SK-N-SH treated with all-trans-retinoic acid at 6 μM for 48 hours (cell line): ENCODE measurements at regions not wholly inside any gene's neighbourhood (a gene's known extent, or its start where the extent isn't known, plus 50 kb on each side); places are given as distances from the start of the nearest gene placed in this dataset.

Experiments used
- ATAC-seq: fragments of 200-7000 bp; cut with Tn5 transposase; 3 replicates; pipeline ENCODE4 v1.9.1; 2020; ENCODE audit warnings: mild to moderate bottlenecking, moderate library complexity
- ARNTL ChIP-seq: fragments of 450-650 bp; formaldehyde crosslinking; IDR thresholded peaks from 2 replicates; pipeline ENCODE4 v1.5.0; 2020; ENCODE audit warnings: low read depth, mild to moderate bottlenecking, moderate library complexity, borderline replicate concordance
- CREB5 ChIP-seq: fragments of 250-450 bp; sonication (Bioruptor Pico); IDR thresholded peaks from 2 replicates; pipeline ENCODE4 v1.5.1; 2020; ENCODE audit warnings: low read depth, mild to moderate bottlenecking, moderate library complexity
- ESRRG ChIP-seq: fragments of 250-450 bp; sonication (Bioruptor Pico); IDR thresholded peaks from 2 replicates; pipeline ENCODE4 v1.6.1; 2021; ENCODE audit warnings: mild to moderate bottlenecking
- GLIS3 ChIP-seq: fragments of 250-450 bp; sonication (Bioruptor Pico); IDR thresholded peaks from 2 replicates; pipeline ENCODE4 v1.5.0; 2020; ENCODE audit warnings: mild to moderate bottlenecking, moderate library complexity
- ISL1 ChIP-seq: fragments of 250-450 bp; sonication (Bioruptor Pico); IDR thresholded peaks from 2 replicates; pipeline ENCODE4 v2.1.2; 2022; ENCODE audit warnings: mild to moderate bottlenecking, moderate library complexity
- OSR1 ChIP-seq: fragments of 250-450 bp; sonication (Bioruptor Pico); IDR thresholded peaks from 2 replicates; pipeline ENCODE4 v1.8.0; 2022; ENCODE audit warnings: moderate library complexity, mild to moderate bottlenecking, inconsistent platforms
- POU6F1 ChIP-seq: fragments of 250-450 bp; sonication (Bioruptor Pico); IDR thresholded peaks from 2 replicates; pipeline ENCODE4 v1.8.0; 2021; ENCODE audit warnings: low read depth, mild to moderate bottlenecking, moderate library complexity, borderline replicate concordance
- PPARA ChIP-seq: fragments of 250-450 bp; sonication (Bioruptor Pico); IDR thresholded peaks from 2 replicates; pipeline ENCODE4 v1.5.0; 2020; ENCODE audit warnings: mild to moderate bottlenecking, borderline replicate concordance
- RARB ChIP-seq: fragments of 250-450 bp; sonication (Bioruptor Pico); IDR thresholded peaks from 2 replicates; pipeline ENCODE4 v1.8.0; 2021; ENCODE audit warnings: mild to moderate bottlenecking, moderate library complexity
- SNAI2 ChIP-seq: fragments of 250-450 bp; sonication (Bioruptor Pico); IDR thresholded peaks from 2 replicates; pipeline ENCODE4 v1.5.0; 2020; ENCODE audit warnings: mild to moderate bottlenecking, moderate library complexity
- TCF4 ChIP-seq: fragments of 250-450 bp; sonication (Bioruptor Pico); IDR thresholded peaks from 2 replicates; pipeline ENCODE4 v1.8.0; 2021; ENCODE audit warnings: mild to moderate bottlenecking, moderate library complexity, borderline replicate concordance
- TSHZ2 ChIP-seq: fragments of 250-450 bp; sonication (Bioruptor Pico); IDR thresholded peaks from 2 replicates; pipeline ENCODE4 v1.5.0; 2020; ENCODE audit warnings: mild to moderate bottlenecking, moderate library complexity
- ZFP3 ChIP-seq: fragments of 250-450 bp; sonication (Bioruptor Pico); IDR thresholded peaks from 2 replicates; pipeline ENCODE4 v1.5.0; 2020; ENCODE audit warnings: mild to moderate bottlenecking, moderate library complexity
- ZFP30 ChIP-seq: fragments of 450-650 bp; formaldehyde crosslinking; IDR thresholded peaks from 2 replicates; pipeline ENCODE4 v1.5.0; 2022; ENCODE audit warnings: mild to moderate bottlenecking, moderate library complexity
- ZNF8 ChIP-seq: fragments of 450-650 bp; formaldehyde crosslinking; IDR thresholded peaks from 2 replicates; pipeline ENCODE4 v1.5.0; 2020; ENCODE audit warnings: mild to moderate bottlenecking, moderate library complexity
- TF ChIP-seq, protein P1 (sequence below): fragments of 250-450 bp; sonication (Bioruptor Pico); IDR thresholded peaks from 2 replicates; pipeline ENCODE4 v1.5.1; 2021; ENCODE audit warnings: mild to moderate bottlenecking, moderate library complexity
- TF ChIP-seq, protein P2 (sequence below): fragments of 250-450 bp; sonication (Bioruptor Pico); IDR thresholded peaks from 2 replicates; pipeline ENCODE4 v1.8.0; 2020; ENCODE audit warnings: mild to moderate bottlenecking, moderate library complexity, borderline replicate concordance

- TF ChIP-seq RARB (CRISPR knock-in tag), result no peak
- TF ChIP-seq GLIS3 (CRISPR knock-in tag), result no peak
- TF ChIP-seq OSR1 (CRISPR knock-in tag), result no peak
- TF ChIP-seq CREB5 (CRISPR knock-in tag), result no peak
- TF ChIP-seq POU6F1 (CRISPR knock-in tag), result no peak
- TF ChIP-seq ZNF8 (CRISPR knock-in tag), result no peak
- TF ChIP-seq TCF4 (CRISPR knock-in tag), result no peak
- TF ChIP-seq ARNTL (CRISPR knock-in tag), result no peak
- TF ChIP-seq SNAI2 (CRISPR knock-in tag), result no peak
- TF ChIP-seq PPARA (CRISPR knock-in tag), result no peak
- no peak for TF ChIP-seq ESRRG
- TF ChIP-seq TSHZ2 (CRISPR knock-in tag), result no peak
- TF ChIP-seq, protein P1, sequence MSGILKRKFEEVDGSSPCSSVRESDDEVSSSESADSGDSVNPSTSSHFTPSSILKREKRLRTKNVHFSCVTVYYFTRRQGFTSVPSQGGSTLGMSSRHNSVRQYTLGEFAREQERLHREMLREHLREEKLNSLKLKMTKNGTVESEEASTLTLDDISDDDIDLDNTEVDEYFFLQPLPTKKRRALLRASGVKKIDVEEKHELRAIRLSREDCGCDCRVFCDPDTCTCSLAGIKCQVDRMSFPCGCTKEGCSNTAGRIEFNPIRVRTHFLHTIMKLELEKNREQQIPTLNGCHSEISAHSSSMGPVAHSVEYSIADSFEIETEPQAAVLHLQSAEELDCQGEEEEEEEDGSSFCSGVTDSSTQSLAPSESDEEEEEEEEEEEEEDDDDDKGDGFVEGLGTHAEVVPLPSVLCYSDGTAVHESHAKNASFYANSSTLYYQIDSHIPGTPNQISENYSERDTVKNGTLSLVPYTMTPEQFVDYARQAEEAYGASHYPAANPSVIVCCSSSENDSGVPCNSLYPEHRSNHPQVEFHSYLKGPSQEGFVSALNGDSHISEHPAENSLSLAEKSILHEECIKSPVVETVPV, result no peak
- ATAC-seq, result no peak
Observed at GRCh38 chr15:35671981-35672380, 126.0 kb upstream of the DPH6 start.

GRCh38 chr15:35673093-35673684 is 127.2 kb upstream of the DPH6 start:
- no peak for ATAC-seq
- TF ChIP-seq ZFP30 (CRISPR knock-in tag) (no peak), ZFP3 (no peak), RARB (CRISPR knock-in tag) (no peak), TCF4 (CRISPR knock-in tag) (no peak), TSHZ2 (CRISPR knock-in tag) (no peak), PPARA (CRISPR knock-in tag) (no peak), ISL1 (CRISPR knock-in tag) (no peak), ESRRG (no peak)
- TF ChIP-seq, protein P2, sequence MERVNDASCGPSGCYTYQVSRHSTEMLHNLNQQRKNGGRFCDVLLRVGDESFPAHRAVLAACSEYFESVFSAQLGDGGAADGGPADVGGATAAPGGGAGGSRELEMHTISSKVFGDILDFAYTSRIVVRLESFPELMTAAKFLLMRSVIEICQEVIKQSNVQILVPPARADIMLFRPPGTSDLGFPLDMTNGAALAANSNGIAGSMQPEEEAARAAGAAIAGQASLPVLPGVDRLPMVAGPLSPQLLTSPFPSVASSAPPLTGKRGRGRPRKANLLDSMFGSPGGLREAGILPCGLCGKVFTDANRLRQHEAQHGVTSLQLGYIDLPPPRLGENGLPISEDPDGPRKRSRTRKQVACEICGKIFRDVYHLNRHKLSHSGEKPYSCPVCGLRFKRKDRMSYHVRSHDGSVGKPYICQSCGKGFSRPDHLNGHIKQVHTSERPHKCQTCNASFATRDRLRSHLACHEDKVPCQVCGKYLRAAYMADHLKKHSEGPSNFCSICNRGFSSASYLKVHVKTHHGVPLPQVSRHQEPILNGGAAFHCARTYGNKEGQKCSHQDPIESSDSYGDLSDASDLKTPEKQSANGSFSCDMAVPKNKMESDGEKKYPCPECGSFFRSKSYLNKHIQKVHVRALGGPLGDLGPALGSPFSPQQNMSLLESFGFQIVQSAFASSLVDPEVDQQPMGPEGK (CRISPR knock-in tag), result no peak
